NCI-H510A (cell line): ENCODE measurements at regions not wholly inside any gene's neighbourhood (a gene's known extent, or its start where the extent isn't known, plus 50 kb on each side); places are given as distances from the start of the nearest gene placed in this dataset.

Experiments used
- DNase-seq: peaks from one replicate; lab custom pipeline; 2025; lab: John Stamatoyannopoulos, UW

GRCh38 chr6:56863366-56863765, 91.5 kb upstream of the BEND6 start:
- no peak for DNase-seq

- no peak for DNase-seq
Observed at GRCh38 chr6:56862415-56863175, 92.3 kb upstream of the BEND6 start.

GRCh38 chr6:56860475-56860874, 94.4 kb upstream of the BEND6 start:
- no peak for DNase-seq

- no peak for DNase-seq
Observed at GRCh38 chr6:56856036-56856580, 98.8 kb upstream of the BEND6 start.

- no peak for DNase-seq
Observed at GRCh38 chr6:56854086-56854485, 100.8 kb upstream of the BEND6 start.

- DNase-seq = no peak
Observed at GRCh38 chr6:56853541-56853940, 101.4 kb upstream of the BEND6 start.

- DNase-seq = no peak
Observed at GRCh38 chr6:56852260-56853010, 102.5 kb upstream of the BEND6 start.

GRCh38 chr6:56851541-56852259, 103.2 kb upstream of the BEND6 start:
- peak; percentile 74 for DNase-seq

- DNase-seq = no peak
Observed at GRCh38 chr6:56851074-56851473, 103.8 kb upstream of the BEND6 start.

GRCh38 chr6:56850626-56851025, 104.3 kb upstream of the BEND6 start:
- DNase-seq = no peak

GRCh38 chr6:56849896-56850295, 105.0 kb upstream of the BEND6 start:
- no peak for DNase-seq

- DNase-seq = no peak
Observed at GRCh38 chr6:56848105-56848504, 106.8 kb upstream of the BEND6 start.

- DNase-seq = no peak
Observed at GRCh38 chr6:56845032-56845431, 109.9 kb upstream of the BEND6 start.

GRCh38 chr6:56843476-56844349, 111.2 kb upstream of the BEND6 start:
- peak; percentile 94 for DNase-seq

GRCh38 chr6:56842686-56843475, 112.0 kb upstream of the BEND6 start:
- DNase-seq = peak; percentile 67

- no peak for DNase-seq
Observed at GRCh38 chr6:56841751-56842150, 113.2 kb upstream of the BEND6 start.

- no peak for DNase-seq
Observed at GRCh38 chr6:56841381-56841749, 113.5 kb upstream of the BEND6 start.

- DNase-seq = no peak
Observed at GRCh38 chr6:56840467-56841380, 114.2 kb upstream of the BEND6 start.

- DNase-seq = no peak
Observed at GRCh38 chr6:56839533-56840183, 115.2 kb upstream of the BEND6 start.
